ENCODE measurements at regions not wholly inside any gene's neighbourhood (a gene's known extent, or its start where the extent isn't known, plus 50 kb on each side); places are given as distances from the start of the nearest gene placed in this dataset.
"Not testable (repeated sequence)": the region's sequence is repeated elsewhere in the genome, so short reads cannot be mapped to it uniquely, and the experiment has no call there.

DNA sequence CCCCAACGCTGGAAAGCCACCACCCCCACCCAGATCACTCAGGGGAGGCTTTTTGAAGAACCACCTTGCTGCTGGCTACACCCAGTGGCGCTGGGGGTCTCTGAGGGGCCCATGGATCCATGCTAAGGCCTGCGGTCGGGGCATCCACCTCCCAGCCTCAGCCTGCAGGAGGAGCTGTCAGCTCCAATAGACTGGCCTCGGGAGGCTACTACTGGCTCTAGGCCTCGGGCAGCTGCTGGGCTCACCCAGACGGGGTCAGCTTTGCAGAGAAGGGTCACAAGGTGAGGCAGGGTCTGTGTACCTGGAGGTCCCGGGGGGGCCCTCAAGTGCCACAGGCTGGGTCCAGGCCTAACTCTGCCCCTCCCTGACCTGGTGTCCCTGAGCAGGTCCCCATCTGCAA lies 193.7 kb downstream of the OLFM1 start:
- TF ChIP-seq, protein P1, sequence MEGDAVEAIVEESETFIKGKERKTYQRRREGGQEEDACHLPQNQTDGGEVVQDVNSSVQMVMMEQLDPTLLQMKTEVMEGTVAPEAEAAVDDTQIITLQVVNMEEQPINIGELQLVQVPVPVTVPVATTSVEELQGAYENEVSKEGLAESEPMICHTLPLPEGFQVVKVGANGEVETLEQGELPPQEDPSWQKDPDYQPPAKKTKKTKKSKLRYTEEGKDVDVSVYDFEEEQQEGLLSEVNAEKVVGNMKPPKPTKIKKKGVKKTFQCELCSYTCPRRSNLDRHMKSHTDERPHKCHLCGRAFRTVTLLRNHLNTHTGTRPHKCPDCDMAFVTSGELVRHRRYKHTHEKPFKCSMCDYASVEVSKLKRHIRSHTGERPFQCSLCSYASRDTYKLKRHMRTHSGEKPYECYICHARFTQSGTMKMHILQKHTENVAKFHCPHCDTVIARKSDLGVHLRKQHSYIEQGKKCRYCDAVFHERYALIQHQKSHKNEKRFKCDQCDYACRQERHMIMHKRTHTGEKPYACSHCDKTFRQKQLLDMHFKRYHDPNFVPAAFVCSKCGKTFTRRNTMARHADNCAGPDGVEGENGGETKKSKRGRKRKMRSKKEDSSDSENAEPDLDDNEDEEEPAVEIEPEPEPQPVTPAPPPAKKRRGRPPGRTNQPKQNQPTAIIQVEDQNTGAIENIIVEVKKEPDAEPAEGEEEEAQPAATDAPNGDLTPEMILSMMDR (IDR thresholded peaks at IDR 0.05), result no peak
- H3K27me3 ChIP-seq, result no peaks in the 10 kb centered on the region
- H3K4me1 ChIP-seq (ENCODE audit: control insufficient read depth in 1 of 2, insufficient read depth in 1 of 2, low read depth in 1 of 2, low read length in 1 of 2), result no peaks in the 10 kb centered on the region
- H3K4me3 ChIP-seq (ENCODE audit: low read depth in 1 of 2, low read length in 1 of 2), result no peak overlapping the region
- no peaks in the 10 kb centered on the region for H3K9me3 ChIP-seq
- no peak overlapping the region for H3K27ac ChIP-seq
- no peaks in the 10 kb centered on the region for H3K36me3 ChIP-seq

DNA sequence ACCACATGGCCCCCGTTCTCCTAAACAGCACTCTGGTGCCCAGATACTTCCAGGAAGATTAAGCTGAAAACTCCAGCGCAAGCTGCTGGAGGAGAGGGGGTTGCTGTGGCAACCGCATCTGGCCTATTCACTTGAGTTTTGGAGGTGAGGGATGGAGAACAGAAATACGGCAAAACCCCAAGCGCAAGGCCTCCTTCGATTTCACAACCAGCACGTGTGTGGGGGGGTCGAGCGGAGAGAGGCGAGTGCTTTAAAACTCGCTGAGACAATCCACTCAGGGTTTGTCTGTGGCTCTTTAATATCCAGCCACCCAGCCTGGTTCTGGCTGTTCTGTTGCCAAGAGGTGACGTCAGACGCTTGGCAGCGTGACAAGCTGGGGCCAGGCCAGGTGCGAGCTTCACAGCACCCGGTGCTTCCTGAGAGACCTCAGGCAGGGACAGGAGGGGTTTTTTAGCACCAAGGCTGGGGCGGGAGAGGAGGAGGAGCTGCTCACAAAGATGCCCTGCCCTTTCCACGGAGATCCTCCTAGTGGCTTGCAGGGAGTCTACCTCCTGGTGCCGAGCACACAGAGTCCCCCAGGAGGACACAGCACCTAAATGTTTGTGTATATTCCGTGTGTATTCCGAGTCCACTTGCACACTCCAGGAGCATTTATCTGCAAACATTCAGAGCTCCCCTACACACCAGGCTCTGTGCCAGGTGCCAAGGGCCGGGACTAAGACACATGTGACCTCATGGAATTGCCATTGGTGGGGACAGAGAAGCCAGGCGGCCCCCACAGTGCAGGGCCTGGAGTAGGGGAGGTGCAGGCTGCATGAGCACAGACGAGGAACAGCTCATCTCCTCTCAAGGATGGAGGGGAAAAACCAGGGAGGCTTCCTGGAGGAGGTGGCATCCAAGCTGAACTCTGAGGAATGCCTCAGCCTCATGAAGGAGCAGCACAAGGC lies 194.6 kb downstream of the OLFM1 start:
- H3K36me3 ChIP-seq, result no peaks in the 10 kb centered on the region
- no peak overlapping the region for H3K27ac ChIP-seq
- H3K4me1 ChIP-seq (ENCODE audit: control insufficient read depth in 1 of 2, insufficient read depth in 1 of 2, low read depth in 1 of 2, low read length in 1 of 2), result no peaks in the 10 kb centered on the region
- TF ChIP-seq, protein P1 (IDR thresholded peaks at IDR 0.05), result no peak
- no peak overlapping the region for H3K4me3 ChIP-seq (ENCODE audit: low read depth in 1 of 2, low read length in 1 of 2)
- no peaks in the 10 kb centered on the region for H3K9me3 ChIP-seq
- no peaks in the 10 kb centered on the region for H3K27me3 ChIP-seq

- Histone ChIP-seq H3K4me3 (ENCODE audit: low read depth in 1 of 2, low read length in 1 of 2) (no peak overlapping the region), H3K27ac (no peak overlapping the region), H3K27me3 (no peaks in the 10 kb centered on the region), H3K4me1 (ENCODE audit: control insufficient read depth in 1 of 2, insufficient read depth in 1 of 2, low read depth in 1 of 2, low read length in 1 of 2) (no peaks in the 10 kb centered on the region), H3K9me3 (no peaks in the 10 kb centered on the region), H3K36me3 (no peaks in the 10 kb centered on the region)
- TF ChIP-seq, protein P1 (IDR thresholded peaks at IDR 0.05), result no peak
These were observed 195.3 kb downstream of the OLFM1 start for GRCh38 chr9:135282808-135283207.

- Histone ChIP-seq H3K36me3 (no peaks in the 10 kb centered on the region), H3K9me3 (no peaks in the 10 kb centered on the region), H3K27me3 (no peaks in the 10 kb centered on the region), H3K27ac (no peak overlapping the region), H3K4me1 (ENCODE audit: control insufficient read depth in 1 of 2, insufficient read depth in 1 of 2, low read depth in 1 of 2, low read length in 1 of 2) (no peaks in the 10 kb centered on the region), H3K4me3 (ENCODE audit: low read depth in 1 of 2, low read length in 1 of 2) (no peak overlapping the region)
- TF ChIP-seq, protein P1 (IDR thresholded peaks at IDR 0.05), result no peak
These were observed 195.9 kb upstream of the PPP1R26 start for GRCh38 chr9:135283671-135284070.

- Histone ChIP-seq H3K27ac (no peak overlapping the region), H3K36me3 (no peaks in the 10 kb centered on the region), H3K27me3 (no peaks in the 10 kb centered on the region), H3K9me3 (no peaks in the 10 kb centered on the region), H3K4me1 (ENCODE audit: control insufficient read depth in 1 of 2, insufficient read depth in 1 of 2, low read depth in 1 of 2, low read length in 1 of 2) (no peaks in the 10 kb centered on the region), H3K4me3 (ENCODE audit: low read depth in 1 of 2, low read length in 1 of 2) (no peak overlapping the region)
- TF ChIP-seq, protein P1 (IDR thresholded peaks at IDR 0.05), result no peak
These were observed 195.0 kb upstream of the PPP1R26 start for GRCh38 chr9:135284386-135285134.

GRCh38 chr9:135286187-135286925 lies 193.2 kb upstream of the PPP1R26 start:
- H3K4me3 ChIP-seq (ENCODE audit: low read depth in 1 of 2, low read length in 1 of 2); H3K27me3 ChIP-seq; H3K4me1 ChIP-seq (ENCODE audit: control insufficient read depth in 1 of 2, insufficient read depth in 1 of 2, low read depth in 1 of 2, low read length in 1 of 2); H3K36me3 ChIP-seq; H3K27ac ChIP-seq; H3K9me3 ChIP-seq: not testable (repeated sequence)

Measured in neutrophil (primary cell).